GM18502 (cell line): ENCODE measurements at regions not wholly inside any gene's neighbourhood (a gene's known extent, or its start where the extent isn't known, plus 50 kb on each side); places are given as distances from the start of the nearest gene placed in this dataset.
"Not testable (repeated sequence)": the region's sequence is repeated elsewhere in the genome, so short reads cannot be mapped to it uniquely, and the experiment has no call there.

ENCODE experiments used
- ATAC-seq: cut with Tn5 transposase; IDR thresholded peaks from one replicate; pipeline ENCODE4 v1.9.1; 2021; ENCODE audit warnings: mild to moderate bottlenecking; ENCODE audit not compliant: unreplicated experiment, poor library complexity

DNA sequence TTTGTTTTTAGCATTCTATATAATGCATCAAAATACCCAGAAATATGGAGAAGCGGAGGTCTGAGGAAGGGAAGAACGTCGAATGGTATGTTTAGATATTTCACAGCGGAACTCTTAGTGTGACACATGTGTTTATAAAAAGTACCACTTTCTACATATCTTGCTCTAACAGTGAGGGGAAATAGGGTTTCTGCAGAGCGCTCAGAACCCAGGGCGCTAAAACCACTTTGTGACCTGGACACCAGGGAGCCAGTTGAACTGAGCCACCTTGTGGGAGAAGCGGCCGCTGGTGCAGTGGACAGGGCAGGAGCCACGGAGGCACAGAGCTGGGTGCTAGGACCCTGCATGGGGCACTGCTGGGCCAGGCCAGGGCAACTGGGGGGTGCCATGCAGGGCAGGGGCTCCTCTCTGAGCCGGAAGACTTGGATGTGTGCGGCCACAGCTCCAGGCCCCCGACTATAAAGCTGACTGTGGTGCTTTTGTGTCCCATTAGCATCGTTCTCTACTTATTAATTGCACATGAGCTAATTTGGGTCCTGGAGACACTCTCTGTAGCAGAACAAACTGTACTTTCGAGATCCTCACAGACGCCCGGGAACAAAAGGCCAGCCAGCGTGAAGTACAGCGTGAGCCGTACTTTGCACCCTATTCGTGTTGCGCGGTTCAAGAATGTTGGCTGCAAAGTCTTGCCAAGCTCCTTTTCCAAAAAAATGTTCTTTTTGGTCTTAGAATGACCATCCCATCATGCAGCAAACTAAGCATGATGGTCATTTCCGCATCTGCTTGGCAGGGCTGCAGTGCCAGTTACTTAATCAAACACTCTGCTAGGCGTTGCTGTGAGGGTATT lies 151.9 kb upstream of the ALKAL2 start:
- ATAC-seq, result no peak

DNA sequence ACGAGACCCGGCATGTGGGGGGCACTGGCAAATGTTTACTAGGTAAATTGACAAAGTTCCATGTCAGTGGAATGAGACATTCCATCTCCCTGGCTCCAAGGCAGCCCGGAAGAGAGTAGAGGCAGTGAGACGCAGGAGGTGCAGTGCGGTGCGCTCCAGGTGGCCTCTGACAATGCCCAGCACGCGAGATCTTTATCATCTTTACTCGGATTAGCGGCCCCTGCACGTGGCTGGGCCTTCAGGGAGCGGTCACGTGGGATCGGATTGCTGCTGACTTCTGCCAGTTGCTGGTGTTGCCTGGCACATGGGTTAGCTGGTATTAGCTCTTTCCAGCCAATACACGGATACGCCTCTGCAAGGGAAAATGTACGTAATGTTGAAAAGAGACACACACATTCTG lies 151.2 kb upstream of the ALKAL2 start:
- no peak for ATAC-seq

DNA sequence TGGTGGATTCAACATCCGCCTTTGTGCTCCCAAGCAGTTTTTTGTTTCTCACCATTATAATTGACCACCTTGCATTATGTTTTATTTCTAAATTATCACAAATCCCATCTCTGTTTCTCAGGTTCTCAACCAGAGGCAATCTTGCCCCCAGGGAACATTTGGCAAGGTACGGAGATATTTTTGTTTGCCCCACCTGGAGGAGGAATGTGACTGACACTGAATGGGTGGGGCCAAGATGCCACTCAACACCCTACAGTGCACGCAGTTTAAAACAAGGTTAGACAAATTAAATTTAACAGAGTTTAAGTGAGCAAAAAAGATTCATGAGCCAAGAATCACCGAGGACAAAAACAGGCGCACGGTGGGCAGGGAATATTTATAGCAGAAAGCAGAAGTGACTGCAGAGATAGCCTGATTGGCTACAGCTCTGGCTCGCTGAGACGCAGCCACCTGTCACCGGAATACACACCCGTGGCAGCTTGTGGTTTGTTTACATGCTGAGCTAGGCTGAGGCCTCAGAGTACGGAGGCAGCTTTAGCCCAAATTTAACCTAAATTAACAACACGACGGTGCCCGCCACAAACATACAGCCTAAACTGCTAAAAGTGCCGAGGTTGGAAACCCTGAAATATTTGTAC lies 150.0 kb upstream of the ALKAL2 start:
- peak; percentile 95 for ATAC-seq

DNA sequence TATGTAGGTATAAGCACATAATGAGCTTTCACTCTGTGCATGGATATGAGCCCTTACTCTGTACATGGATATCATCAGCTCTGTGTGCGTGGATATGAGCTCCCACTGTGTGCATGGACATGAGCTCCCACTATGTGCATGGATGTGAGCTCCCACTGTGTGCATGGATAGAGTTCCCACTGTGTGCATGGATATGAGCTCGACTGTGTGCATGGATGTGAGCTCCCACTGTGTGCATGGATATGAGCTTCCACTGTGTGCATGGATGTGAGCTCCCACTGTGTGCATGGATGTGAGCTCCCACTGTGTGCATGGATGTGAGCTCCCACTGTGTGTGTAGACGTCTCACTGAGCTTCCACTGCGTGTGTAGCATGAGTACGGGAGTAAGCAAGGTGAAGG lies 149.3 kb upstream of the ALKAL2 start:
- no peak for ATAC-seq

DNA sequence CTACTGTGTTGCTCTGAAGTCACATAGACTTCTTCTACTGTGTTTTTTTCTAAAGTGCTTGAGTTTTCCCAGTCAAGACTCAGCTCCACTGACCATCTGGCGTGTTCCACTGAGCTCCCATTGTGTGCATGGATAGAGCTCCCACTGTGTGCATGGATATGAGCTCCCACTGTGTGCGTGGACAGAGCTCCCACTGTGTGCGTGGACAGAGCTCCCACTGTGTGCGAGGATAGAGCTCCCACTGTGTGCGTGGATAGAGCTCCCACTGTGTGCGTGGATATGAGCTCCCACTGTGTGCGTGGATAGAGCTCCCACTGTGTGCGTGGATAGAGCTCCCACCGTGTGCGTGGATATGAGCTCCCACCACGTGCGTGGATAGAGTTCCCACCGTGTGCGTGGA lies 148.3 kb upstream of the ALKAL2 start:
- ATAC-seq, result no peak

DNA sequence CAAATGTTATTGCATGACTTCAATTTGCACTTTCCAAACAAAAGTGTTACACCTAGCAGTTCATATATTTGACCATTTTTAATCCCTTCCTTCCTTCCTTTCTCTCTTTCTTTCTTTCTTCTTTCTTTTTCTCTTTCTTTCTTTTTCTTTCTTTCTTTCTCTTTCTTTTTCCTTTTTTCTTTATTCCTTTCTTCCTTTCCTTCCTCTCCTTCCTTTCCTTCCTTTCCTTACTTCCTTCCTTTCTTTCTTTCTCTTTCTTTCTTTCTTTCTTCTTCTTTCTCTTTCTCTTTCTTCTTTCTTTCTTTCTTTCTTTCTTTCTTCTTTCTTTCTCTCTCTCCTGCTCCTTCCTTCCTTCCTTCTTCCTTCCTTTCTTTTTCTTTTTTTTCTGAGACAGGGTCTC lies 146.7 kb upstream of the ALKAL2 start:
- no peak for ATAC-seq

- ATAC-seq, result no peak
These were observed 145.3 kb upstream of the ALKAL2 start for GRCh38 chr2:433216-433615.

DNA sequence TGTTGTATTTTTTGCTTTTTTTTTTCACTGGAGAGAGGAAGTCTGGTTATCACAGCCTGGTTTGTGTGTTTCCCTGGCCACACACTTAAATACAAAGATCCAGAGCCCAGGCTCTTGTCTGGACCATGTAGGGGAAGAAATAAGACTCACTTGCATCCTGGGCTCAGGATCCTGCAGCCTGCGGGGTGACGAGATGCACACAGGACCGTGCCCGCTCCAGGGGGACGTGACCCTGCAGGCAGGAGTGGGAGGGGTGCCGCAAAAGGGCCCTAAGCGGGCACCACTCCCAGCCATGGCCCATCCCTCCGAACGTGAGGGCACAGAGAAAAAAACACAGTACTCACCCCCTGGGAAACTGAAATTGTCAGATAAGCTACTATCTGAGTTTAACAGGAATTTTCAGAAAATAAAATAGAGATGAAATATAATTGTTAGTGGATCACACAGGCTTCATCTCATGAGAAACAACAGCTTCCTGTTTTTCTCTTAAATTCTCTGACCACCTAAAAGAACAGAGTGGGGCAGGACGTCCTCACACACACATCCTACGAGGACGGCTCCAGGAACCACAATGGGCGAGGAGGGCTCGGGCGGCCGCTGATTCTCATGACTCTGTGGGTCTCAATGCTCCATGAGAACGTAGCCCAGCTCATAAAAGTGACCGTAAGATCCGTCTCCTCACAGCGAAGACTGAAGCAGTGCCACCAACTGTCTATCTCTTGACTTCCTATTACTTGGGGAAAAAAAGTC lies 142.6 kb upstream of the ALKAL2 start:
- ATAC-seq, result no peak

DNA sequence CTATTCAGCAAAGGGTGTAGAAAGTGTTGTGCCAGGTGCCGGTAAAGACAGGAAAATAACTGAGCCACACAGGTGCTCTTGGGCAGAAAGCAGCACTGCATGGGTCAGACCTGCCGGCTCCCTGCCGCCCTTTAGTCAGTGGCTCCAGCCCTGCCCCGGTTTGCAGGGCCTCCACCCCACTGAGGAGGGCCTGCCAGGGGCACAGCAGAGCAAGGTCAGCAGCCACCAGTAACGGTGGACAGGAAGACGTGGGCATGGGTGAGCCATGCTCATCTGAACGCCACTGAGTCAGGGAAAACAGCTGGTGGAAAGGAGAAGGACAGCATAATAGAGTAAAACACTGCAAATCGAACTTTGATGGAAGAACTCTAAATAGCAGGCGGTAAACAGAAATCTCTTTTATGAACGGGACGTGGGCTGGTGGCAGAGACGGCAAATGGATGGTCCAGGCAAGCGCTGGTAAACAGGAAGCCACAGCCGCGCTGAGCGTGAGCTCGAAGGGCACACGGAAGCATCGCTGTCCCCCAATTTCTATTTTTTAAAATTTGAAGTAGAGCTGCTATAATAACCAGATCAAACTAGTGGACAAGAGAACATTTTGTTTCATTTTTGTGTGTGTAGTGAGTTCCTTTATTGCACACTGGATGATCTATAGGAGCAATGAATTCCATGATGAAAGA lies 141.8 kb upstream of the ALKAL2 start:
- no peak for ATAC-seq

GRCh38 chr2:429142-429541 lies 141.3 kb upstream of the ALKAL2 start:
- ATAC-seq, result no peak

- ATAC-seq, result no peak
These were observed 140.7 kb upstream of the ALKAL2 start for GRCh38 chr2:428591-428990.

DNA sequence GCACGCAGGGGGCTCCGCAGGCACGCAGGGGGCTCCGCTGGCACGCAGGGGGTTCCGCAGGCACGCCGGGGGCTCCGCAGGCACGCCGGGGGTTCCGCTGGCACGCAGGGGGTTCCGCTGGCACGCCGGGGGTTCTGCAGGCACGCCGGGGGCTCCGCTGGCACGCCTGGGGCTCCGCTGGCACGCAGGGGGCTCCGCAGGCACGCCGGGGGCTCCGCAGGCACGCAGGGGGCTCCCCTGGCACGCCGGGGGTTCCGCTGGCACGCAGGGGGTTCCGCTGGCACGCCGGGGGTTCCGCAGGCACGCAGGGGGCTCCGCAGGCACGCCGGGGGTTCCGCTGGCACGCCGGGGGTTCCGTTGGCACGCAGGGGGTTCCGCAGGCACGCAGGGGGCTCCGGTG lies 138.8 kb upstream of the ALKAL2 start:
- not testable (repeated sequence) for ATAC-seq

DNA sequence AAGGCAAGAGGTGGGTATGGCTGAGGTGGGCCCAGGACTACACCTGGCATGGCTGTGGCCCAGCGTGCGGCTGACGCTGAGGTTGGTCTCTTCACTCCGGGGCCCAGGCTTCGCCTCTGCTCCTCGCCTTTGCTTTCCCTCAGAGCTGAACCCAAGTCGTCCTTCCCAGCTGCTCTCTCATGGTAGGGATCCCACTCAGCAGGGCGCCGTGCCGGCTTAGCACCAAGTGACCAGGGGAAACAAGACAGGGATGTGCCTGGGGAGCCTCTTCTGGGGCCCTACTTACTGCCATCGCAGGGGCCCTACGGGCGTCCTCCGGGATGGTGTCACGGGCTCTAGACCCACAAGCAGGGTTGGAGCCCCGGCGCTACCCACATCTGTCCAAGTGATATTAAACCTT lies 138.1 kb upstream of the ALKAL2 start:
- no peak for ATAC-seq

DNA sequence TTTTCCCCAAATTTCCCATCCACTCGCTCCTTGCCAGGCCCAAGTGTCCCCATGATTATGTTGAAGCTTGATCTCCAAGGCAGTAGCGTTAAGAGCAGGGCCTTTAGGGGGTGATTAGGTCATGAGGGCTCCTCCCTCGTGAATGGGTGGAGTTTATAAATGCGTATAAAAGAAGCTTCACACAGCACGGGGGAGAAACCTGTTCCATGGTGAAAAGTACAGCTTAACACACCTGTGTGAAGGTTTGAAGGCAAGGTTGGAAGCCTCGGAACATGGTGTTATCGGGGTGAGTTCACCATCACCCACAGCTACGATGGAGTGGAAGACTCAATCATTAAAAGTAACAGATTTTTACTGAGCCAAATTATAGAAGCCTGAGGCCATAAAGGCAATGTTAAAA lies 137.4 kb upstream of the ALKAL2 start:
- ATAC-seq, result no peak

GRCh38 chr2:424306-425171 lies 136.6 kb upstream of the ALKAL2 start:
- ATAC-seq, result no peak

DNA sequence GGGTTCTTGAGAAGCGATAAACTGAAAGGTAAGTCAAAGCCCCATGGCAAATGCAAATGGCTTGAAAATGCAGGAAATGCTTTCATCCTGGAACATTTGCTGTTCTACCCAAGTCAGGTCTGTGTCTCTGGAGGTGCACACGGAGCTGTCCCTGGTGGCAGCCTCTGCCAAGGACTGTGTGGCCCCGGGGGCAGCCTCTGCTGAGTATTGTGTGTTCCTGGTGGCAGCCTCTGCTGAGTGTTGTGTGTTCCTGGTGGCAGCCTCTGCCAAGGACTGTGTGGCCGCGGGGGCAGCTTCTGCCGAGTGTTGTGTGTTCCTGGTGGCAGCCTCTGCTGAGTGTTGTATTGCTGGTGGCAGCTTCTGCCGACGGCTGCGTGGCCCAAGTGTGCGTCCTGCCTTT lies 135.6 kb upstream of the ALKAL2 start:
- no peak for ATAC-seq

DNA sequence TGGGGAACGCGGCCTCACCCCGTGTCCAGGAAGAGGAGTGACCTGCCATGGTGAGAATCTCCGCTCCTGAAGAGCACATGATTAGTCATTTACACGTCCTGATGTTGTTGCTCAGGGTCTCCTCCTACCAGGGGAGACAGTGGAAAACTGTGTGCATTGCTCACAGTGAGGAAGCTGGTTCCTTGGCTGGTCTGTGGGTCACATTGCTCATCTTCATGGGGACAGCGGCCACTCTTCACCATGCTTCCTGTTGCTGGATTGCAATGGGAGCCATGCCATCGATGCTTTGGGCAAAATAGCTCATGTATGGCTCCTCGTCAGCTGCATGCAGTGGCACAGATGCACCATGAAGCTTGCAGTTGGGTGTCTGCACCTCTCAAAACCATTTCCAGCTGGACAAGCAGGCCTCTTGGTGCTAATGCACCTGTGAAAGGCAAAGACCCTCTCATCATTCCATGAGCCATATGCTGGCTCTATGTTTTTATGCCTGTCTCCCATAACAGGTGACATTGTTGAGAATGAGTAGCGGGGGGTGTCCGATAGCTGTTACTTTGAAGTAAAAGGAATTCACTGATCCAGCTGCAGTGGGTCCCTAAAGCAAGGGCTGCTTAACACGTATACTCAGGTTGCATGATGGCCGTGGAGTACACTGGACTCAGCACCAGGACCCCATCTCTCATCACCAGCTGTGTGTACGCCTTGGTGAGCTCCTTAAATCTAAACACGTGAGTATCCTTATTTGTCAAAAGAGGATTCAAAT lies 135.0 kb upstream of the ALKAL2 start:
- ATAC-seq, result no peak

- no peak for ATAC-seq
These were observed 133.5 kb upstream of the ALKAL2 start for GRCh38 chr2:421406-421805.

DNA sequence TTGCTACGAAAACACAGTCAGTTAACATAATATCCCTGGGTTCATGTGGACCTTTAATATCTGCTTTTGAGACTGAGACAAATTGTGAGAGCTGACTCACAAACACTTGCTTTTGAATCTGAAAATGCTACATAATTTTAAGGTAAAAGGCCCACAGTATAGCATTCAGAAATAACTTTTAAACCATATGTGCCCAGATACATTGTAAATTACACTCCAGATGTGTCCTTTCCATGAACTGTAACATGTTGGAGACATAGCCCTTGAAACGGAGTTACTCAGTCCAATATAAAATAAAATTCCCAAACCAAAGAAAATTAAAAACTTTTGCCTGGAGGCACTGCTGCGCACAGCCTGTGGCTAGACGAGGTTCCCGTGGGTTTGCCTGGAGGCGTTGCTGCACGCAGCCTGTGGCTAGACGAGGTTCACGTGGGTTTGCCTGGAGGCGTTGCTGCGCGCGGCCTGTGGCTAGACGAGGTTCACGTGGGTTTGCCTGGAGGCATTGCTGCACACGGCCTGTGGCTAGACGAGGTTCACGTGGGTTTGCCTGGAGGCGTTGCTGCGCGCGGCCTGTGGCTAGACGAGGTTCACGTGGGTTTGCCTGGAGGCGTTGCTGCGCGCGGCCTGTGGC lies 131.9 kb upstream of the ALKAL2 start:
- no peak for ATAC-seq
